HepG2 (cell line): ENCODE measurements at regions not wholly inside any gene's neighbourhood (a gene's known extent, or its start where the extent isn't known, plus 50 kb on each side); places are given as distances from the start of the nearest gene placed in this dataset.

Source experiments
- ATAC-seq: fragments of 200-7000 bp; cut with Tn5 transposase; 3 replicates; pipeline ENCODE4 v1.9.1; 2020; ENCODE audit warnings: mild to moderate bottlenecking, moderate library complexity
- BruUV-seq: library from RNA; stranded (reverse); fragments of 400-500 nt; replicated peaks from 2 replicates; lab custom pipeline; 2021; lab: Mats Ljungman, UMichigan
- CTCF ChIA-PET: fragments of 300-600 bp; formaldehyde crosslinking; extraction: SDS; loops from one replicate; lab custom pipeline; 2021; ENCODE audit warnings: low total read pairs, inconsistent platforms, low intra/inter-chr PET ratio; lab: Yijun Ruan, JAX
- POLR2A ChIA-PET: fragments of 350-600 bp; sonication (Branson Sonifier 250); formaldehyde crosslinking; loops from one replicate; lab custom pipeline; 2020; ENCODE audit warnings: antibody characterized with exemption, inconsistent platforms; lab: Yijun Ruan, JAX
- DNase-seq: peaks from one replicate; pipeline ENCODE4 v3.0.0-alpha.2; 2015; ENCODE audit warnings: low spot score
- FAIRE-seq: peaks from 3 replicates; lab custom pipeline; 2011; peaks lifted over from hg19 to GRCh38; lab: Jason Lieb, UNC
- H2AFZ ChIP-seq: one replicate; pipeline ENCODE4 v1.6.1; 2011; ENCODE audit warnings: low read length, inconsistent platforms
- H3K27ac ChIP-seq: fragments of 300-600 bp; 3 replicates; pipeline ENCODE4 v1.8.0; 2011; ENCODE audit warnings: mixed run types, mild to moderate bottlenecking, mixed read lengths, low read length, inconsistent platforms; ENCODE audit not compliant: insufficient read depth; ENCODE audit errors: extremely low read length
- H3K27me3 ChIP-seq, 2 experiments: fragments of 200-600 bp in 1 of 2; 2 replicates in 1 of 2; 3 replicates in 1 of 2; pipeline versions ENCODE4 v1.6.0 to v1.8.0; 2011; ENCODE audit warnings: low read length in 2 of 2, mild to moderate bottlenecking in 2 of 2, moderate library complexity in 2 of 2, inconsistent platforms in 1 of 2; ENCODE audit not compliant: insufficient read depth in 2 of 2, control insufficient read depth in 1 of 2
- H3K36me3 ChIP-seq, 2 experiments: fragments of 200-600 bp in 1 of 2; replicated peaks in 1 of 2; 2 replicates in 1 of 2; 3 replicates in 1 of 2; pipeline versions ENCODE4 v1.5.1 to v1.8.0; 2011; ENCODE audit warnings: low read length in 2 of 2, inconsistent platforms in 1 of 2; ENCODE audit not compliant: insufficient read depth in 2 of 2, control insufficient read depth in 1 of 2
- H3K4me1 ChIP-seq: 2 replicates; pipeline ENCODE4 v1.5.1; 2012; ENCODE audit warnings: low read length, inconsistent platforms; ENCODE audit not compliant: insufficient read depth
- H3K4me2 ChIP-seq: 2 replicates; pipeline ENCODE4 v1.6.0; 2011; ENCODE audit warnings: low read depth, low read length, inconsistent platforms
- H3K4me3 ChIP-seq, 3 experiments: fragments of 200-600 bp in 1 of 3; sonication (generic), shearing (Covaris generic) in 1 of 3; replicated peaks in 1 of 3; 2 replicates each; pipeline ENCODE4 v1.5.1; 2011 to 2016; ENCODE audit warnings: low read length in 3 of 3, inconsistent platforms in 2 of 3, low read depth in 2 of 3, mild to moderate bottlenecking in 2 of 3, control low read depth in 1 of 3, mixed read lengths in 1 of 3; ENCODE audit not compliant: insufficient read depth in 1 of 3
- H3K79me2 ChIP-seq: one replicate; pipeline ENCODE4 v1.6.1; 2011; ENCODE audit warnings: low read length, inconsistent platforms; ENCODE audit not compliant: insufficient read depth
- H3K9ac ChIP-seq: 2 replicates; pipeline ENCODE4 v1.6.0; 2011; ENCODE audit warnings: mild to moderate bottlenecking, low read depth, low read length, inconsistent platforms; ENCODE audit not compliant: insufficient read depth
- H3K9me3 ChIP-seq: 2 replicates; pipeline ENCODE4 v1.5.1; 2012; ENCODE audit warnings: mild to moderate bottlenecking, low read length
- H4K20me1 ChIP-seq: 2 replicates; pipeline ENCODE4 v1.6.0; 2011; ENCODE audit warnings: inconsistent platforms, mild to moderate bottlenecking, low read length, moderate library complexity; ENCODE audit not compliant: insufficient read depth
- ATRX ChIP-seq: sonication (generic); formaldehyde crosslinking; IDR thresholded peaks from 2 replicates; pipeline ENCODE4 v1.4.0; 2020; ENCODE audit warnings: missing genetic modification reagents, borderline replicate concordance
- DNMT3B ChIP-seq: conservative IDR thresholded peaks from 2 replicates; pipeline ENCODE4 v1.6.1; 2016; ENCODE audit warnings: missing biosample characterization, control low read depth
- ELK4 ChIP-seq: sonication (generic); formaldehyde crosslinking; IDR thresholded peaks from 2 replicates; pipeline ENCODE4 v1.9.0; 2021; ENCODE audit warnings: missing genetic modification reagents, borderline replicate concordance
- FOXC1 ChIP-seq: sonication (generic); formaldehyde crosslinking; IDR thresholded peaks from 2 replicates; pipeline ENCODE4 v1.8.0; 2022; ENCODE audit warnings: mild to moderate bottlenecking, missing genetic modification reagents, borderline replicate concordance
- JUN ChIP-seq: sonication (generic); formaldehyde crosslinking; IDR thresholded peaks from 2 replicates; pipeline ENCODE4 v1.4.0; 2020; ENCODE audit warnings: mild to moderate bottlenecking, missing genetic modification reagents
- LBX2 ChIP-seq: sonication (generic); formaldehyde crosslinking; IDR thresholded peaks from 2 replicates; pipeline ENCODE4 v1.5.0; 2020; ENCODE audit warnings: missing genetic modification reagents, mild to moderate bottlenecking, borderline replicate concordance
- MTERF4 ChIP-seq: sonication (generic); formaldehyde crosslinking; IDR thresholded peaks from 2 replicates; pipeline ENCODE4 v1.8.0; 2023; ENCODE audit warnings: mild to moderate bottlenecking, missing genetic modification reagents
- RBM39 ChIP-seq: fragments of 200-400 bp; formaldehyde crosslinking; IDR thresholded peaks from one replicate; pipeline ENCODE4 v1.6.1; 2018; ENCODE audit warnings: antibody characterized with exemption, mild to moderate bottlenecking, low read depth, low read length; ENCODE audit not compliant: poor library complexity, severe bottlenecking
- SIN3B ChIP-seq: fragments of 150-350 bp; IDR thresholded peaks from 2 replicates; pipeline ENCODE4 v1.6.1; 2014; ENCODE audit warnings: low read length
- SMARCE1 ChIP-seq: fragments of 450-650 bp; IDR thresholded peaks from 2 replicates; pipeline ENCODE4 v1.6.1; 2017; ENCODE audit warnings: borderline replicate concordance
- ZFP37 ChIP-seq: sonication (generic); formaldehyde crosslinking; IDR thresholded peaks from 2 replicates; pipeline ENCODE4 v1.4.0; 2020; ENCODE audit warnings: missing genetic modification reagents, borderline replicate concordance
- ZNF225 ChIP-seq: sonication (generic); formaldehyde crosslinking; IDR thresholded peaks from 2 replicates; pipeline ENCODE4 v1.4.0; 2020; ENCODE audit warnings: mild to moderate bottlenecking, missing genetic modification reagents
- ZNF556 ChIP-seq: sonication (generic); formaldehyde crosslinking; IDR thresholded peaks from 2 replicates; pipeline ENCODE4 v1.4.0; 2020; ENCODE audit warnings: mild to moderate bottlenecking, missing genetic modification reagents, borderline replicate concordance
- ZNF652 ChIP-seq: IDR thresholded peaks from 2 replicates; pipeline ENCODE4 v1.6.1; 2016; ENCODE audit warnings: low read depth, borderline replicate concordance
- ZNF672 ChIP-seq: sonication (generic); formaldehyde crosslinking; IDR thresholded peaks from 2 replicates; pipeline ENCODE4 v1.8.1; 2022; ENCODE audit warnings: missing genetic modification reagents
- WGBS: methylation state at CpG from one replicate; pipeline ENCODE4 v1.1.6; 2017; ENCODE audit warnings: low lambda C conversion rate; 5-methylcytosine and 5-hydroxymethylcytosine counted together
- in situ Hi-C: cut with HindIII; loops from 2 replicates; pipeline ENCODE4 v1.10.0; 2017; ENCODE audit warnings: low pct_unique_long_range_greater_than_20kb; ENCODE audit not compliant: extremely low pct_ligation_motif_present
- intact Hi-C: fragments of 100-400 bp; cut with micrococcal nuclease; formaldehyde crosslinking; loops from one replicate; pipeline ENCODE4 v1.10.0; 2022; ENCODE audit not compliant: unreplicated experiment
- TF ChIP-seq, protein P1 (sequence below): IDR thresholded peaks from 2 replicates; pipeline ENCODE4 v1.6.1; 2016
- TF ChIP-seq, protein P2 (sequence below): sonication (generic); formaldehyde crosslinking; IDR thresholded peaks from 2 replicates; pipeline ENCODE4 v1.4.0; 2020; ENCODE audit warnings: missing genetic modification reagents

- TF ChIP-seq MTERF4 (CRISPR knock-in tag) (no peak), LBX2 (CRISPR knock-in tag) (no peak), ZFP37 (no peak), ZNF225 (no peak), SIN3B (no peak), RBM39 (no peak)
- TF ChIP-seq, protein P1, sequence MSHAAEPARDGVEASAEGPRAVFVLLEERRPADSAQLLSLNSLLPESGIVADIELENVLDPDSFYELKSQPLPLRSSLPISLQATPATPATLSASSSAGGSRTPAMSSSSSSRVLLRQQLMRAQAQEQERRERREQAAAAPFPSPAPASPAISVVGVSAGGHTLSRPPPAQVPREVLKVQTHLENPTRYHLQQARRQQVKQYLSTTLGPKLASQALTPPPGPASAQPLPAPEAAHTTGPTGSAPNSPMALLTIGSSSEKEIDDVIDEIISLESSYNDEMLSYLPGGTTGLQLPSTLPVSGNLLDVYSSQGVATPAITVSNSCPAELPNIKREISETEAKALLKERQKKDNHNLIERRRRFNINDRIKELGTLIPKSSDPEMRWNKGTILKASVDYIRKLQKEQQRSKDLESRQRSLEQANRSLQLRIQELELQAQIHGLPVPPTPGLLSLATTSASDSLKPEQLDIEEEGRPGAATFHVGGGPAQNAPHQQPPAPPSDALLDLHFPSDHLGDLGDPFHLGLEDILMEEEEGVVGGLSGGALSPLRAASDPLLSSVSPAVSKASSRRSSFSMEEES (CRISPR knock-in tag) = no peak
These were observed 281.7 kb downstream of the CDH26 start (continued) for GRCh38 chr20:60239956-60240355.

DNA sequence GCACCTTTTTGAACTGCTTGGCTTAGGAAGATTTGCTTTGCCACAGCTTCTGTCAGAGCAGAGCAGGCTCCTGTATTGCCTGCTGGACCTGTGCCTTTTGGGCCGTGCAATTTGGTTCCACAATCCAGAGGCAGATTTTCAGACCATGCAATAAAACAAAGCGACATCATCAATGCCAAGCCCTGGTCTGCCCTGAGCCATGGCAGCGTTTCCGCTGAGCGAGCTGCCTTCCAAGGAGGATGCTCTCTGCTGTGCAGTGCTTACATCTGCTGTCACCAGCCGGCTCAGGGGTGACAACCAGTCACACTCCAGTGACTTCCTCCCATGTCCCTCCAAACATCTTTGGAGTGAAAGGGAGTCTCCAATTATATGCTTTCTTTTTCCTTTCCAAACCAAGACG is 282.2 kb downstream of the CDH26 start:
- WGBS = 14% methylated on average over 5 of the region's 7 CpGs
- ChIA-PET CTCF (no interaction called here), POLR2A (no interaction called here)
- no peaks in the 10 kb centered on the region for H3K9me3 ChIP-seq
- H3K4me1 ChIP-seq = no peaks in the 10 kb centered on the region
- in situ Hi-C loops (no loop called here), intact Hi-C loops (no loop called here)
- H3K27ac ChIP-seq = no peak overlapping the region
- no TSS peak for BruUV-seq
- no peaks in the 10 kb centered on the region for H3K79me2 ChIP-seq
- no peak overlapping the region for H3K4me2 ChIP-seq
- ATAC-seq (no peak), DNase-seq (no peak), FAIRE-seq (no peak)
- H3K9ac ChIP-seq = no peak overlapping the region
- no peaks in the 10 kb centered on the region for H4K20me1 ChIP-seq
- no peak overlapping the region for H2AFZ ChIP-seq
- no peak overlapping the region for H3K4me3 ChIP-seq
- no peaks in the 10 kb centered on the region for H3K36me3 ChIP-seq
- H3K27me3 ChIP-seq = peaks cover 4 to 32% of the 10 kb centered on the region in 2 experiments; a peak in 3 of 5 replicates
- no peak for TF ChIP-seq JUN (CRISPR knock-in tag)
- TF ChIP-seq, protein P2, sequence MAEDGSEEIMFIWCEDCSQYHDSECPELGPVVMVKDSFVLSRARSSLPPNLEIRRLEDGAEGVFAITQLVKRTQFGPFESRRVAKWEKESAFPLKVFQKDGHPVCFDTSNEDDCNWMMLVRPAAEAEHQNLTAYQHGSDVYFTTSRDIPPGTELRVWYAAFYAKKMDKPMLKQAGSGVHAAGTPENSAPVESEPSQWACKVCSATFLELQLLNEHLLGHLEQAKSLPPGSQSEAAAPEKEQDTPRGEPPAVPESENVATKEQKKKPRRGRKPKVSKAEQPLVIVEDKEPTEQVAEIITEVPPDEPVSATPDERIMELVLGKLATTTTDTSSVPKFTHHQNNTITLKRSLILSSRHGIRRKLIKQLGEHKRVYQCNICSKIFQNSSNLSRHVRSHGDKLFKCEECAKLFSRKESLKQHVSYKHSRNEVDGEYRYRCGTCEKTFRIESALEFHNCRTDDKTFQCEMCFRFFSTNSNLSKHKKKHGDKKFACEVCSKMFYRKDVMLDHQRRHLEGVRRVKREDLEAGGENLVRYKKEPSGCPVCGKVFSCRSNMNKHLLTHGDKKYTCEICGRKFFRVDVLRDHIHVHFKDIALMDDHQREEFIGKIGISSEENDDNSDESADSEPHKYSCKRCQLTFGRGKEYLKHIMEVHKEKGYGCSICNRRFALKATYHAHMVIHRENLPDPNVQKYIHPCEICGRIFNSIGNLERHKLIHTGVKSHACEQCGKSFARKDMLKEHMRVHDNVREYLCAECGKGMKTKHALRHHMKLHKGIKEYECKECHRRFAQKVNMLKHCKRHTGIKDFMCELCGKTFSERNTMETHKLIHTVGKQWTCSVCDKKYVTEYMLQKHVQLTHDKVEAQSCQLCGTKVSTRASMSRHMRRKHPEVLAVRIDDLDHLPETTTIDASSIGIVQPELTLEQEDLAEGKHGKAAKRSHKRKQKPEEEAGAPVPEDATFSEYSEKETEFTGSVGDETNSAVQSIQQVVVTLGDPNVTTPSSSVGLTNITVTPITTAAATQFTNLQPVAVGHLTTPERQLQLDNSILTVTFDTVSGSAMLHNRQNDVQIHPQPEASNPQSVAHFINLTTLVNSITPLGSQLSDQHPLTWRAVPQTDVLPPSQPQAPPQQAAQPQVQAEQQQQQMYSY = no peak
- TF ChIP-seq SMARCE1 = no peak
- no peak for TF ChIP-seq ZNF556 (CRISPR knock-in tag)
- no peak for TF ChIP-seq ELK4
- TF ChIP-seq ATRX (CRISPR knock-in tag) = no peak
- no peak for TF ChIP-seq ZNF652 (CRISPR knock-in tag)
- no peak for TF ChIP-seq DNMT3B (CRISPR knock-in tag)
- no peak for TF ChIP-seq ZNF672 (CRISPR knock-in tag)
- no peak for TF ChIP-seq FOXC1
- no peak for TF ChIP-seq ZNF225
